ENCODE measurements at regions not wholly inside any gene's neighbourhood (a gene's known extent, or its start where the extent isn't known, plus 50 kb on each side); places are given as distances from the start of the nearest gene placed in this dataset.
A peak's percentile ranks its signal among the peaks of the same experiment; 100 is the strongest.
"Not testable (repeated sequence)": the region's sequence is repeated elsewhere in the genome, so short reads cannot be mapped to it uniquely, and the experiment has no call there.

- H3K27ac ChIP-seq (ENCODE audit: low read depth, low read length) = no peak overlapping the region
Measured at GRCh38 chr10:131817866-131818509, 82.8 kb upstream of the PPP2R2D start.

GRCh38 chr10:131818510-131819234 lies 82.1 kb upstream of the PPP2R2D start:
- Histone ChIP-seq H3K27ac (ENCODE audit: low read depth, low read length) (no peak overlapping the region), H3K4me1 (ENCODE audit: control insufficient read depth, insufficient read depth, low read length) (no peaks in the 10 kb centered on the region), H3K4me3 (ENCODE audit: low read depth, low read length) (no peak overlapping the region), H3K9me3 (ENCODE audit: control insufficient read depth, insufficient read depth, low read length) (no peaks in the 10 kb centered on the region), H3K27me3 (ENCODE audit: control insufficient read depth, insufficient read depth, low read length) (no peaks in the 10 kb centered on the region), H3K36me3 (ENCODE audit: control insufficient read depth, insufficient read depth, low read length) (no peaks in the 10 kb centered on the region), H3K9ac (ENCODE audit: low read depth, low read length) (no peak overlapping the region)

More at GRCh38 chr10:131817866-131818509, 82.8 kb upstream of the PPP2R2D start:
- no peak overlapping the region for H3K9ac ChIP-seq (ENCODE audit: low read depth, low read length)
- no peaks in the 10 kb centered on the region for H3K27me3 ChIP-seq (ENCODE audit: control insufficient read depth, insufficient read depth, low read length)
- H3K4me3 ChIP-seq (ENCODE audit: low read depth, low read length) = no peak overlapping the region
- H3K36me3 ChIP-seq (ENCODE audit: control insufficient read depth, insufficient read depth, low read length) = no peaks in the 10 kb centered on the region
- no peaks in the 10 kb centered on the region for H3K9me3 ChIP-seq (ENCODE audit: control insufficient read depth, insufficient read depth, low read length)
- no peaks in the 10 kb centered on the region for H3K4me1 ChIP-seq (ENCODE audit: control insufficient read depth, insufficient read depth, low read length)

- Histone ChIP-seq H3K9ac (ENCODE audit: low read depth, low read length) (no peak overlapping the region), H3K27ac (ENCODE audit: low read depth, low read length) (no peak overlapping the region), H3K4me1 (ENCODE audit: control insufficient read depth, insufficient read depth, low read length) (no peaks in the 10 kb centered on the region; the same call in 1 of the 2 replicates), H3K27me3 (ENCODE audit: control insufficient read depth, insufficient read depth, low read length) (no peaks in the 10 kb centered on the region), H3K36me3 (ENCODE audit: control insufficient read depth, insufficient read depth, low read length) (no peaks in the 10 kb centered on the region), H3K4me3 (ENCODE audit: low read depth, low read length) (no peak overlapping the region), H3K9me3 (ENCODE audit: control insufficient read depth, insufficient read depth, low read length) (no peaks in the 10 kb centered on the region)
Measured at GRCh38 chr10:131819241-131820072, 81.4 kb upstream of the PPP2R2D start.

GRCh38 chr10:131820626-131821025 lies 80.2 kb upstream of the PPP2R2D start:
- Histone ChIP-seq H3K9me3 (ENCODE audit: control insufficient read depth, insufficient read depth, low read length) (no peaks in the 10 kb centered on the region), H3K27ac (ENCODE audit: low read depth, low read length) (no peak overlapping the region), H3K9ac (ENCODE audit: low read depth, low read length) (no peak overlapping the region), H3K36me3 (ENCODE audit: control insufficient read depth, insufficient read depth, low read length) (no peaks in the 10 kb centered on the region), H3K4me1 (ENCODE audit: control insufficient read depth, insufficient read depth, low read length) (peaks cover 7% of the 10 kb centered on the region), H3K27me3 (ENCODE audit: control insufficient read depth, insufficient read depth, low read length) (no peaks in the 10 kb centered on the region), H3K4me3 (ENCODE audit: low read depth, low read length) (no peak overlapping the region)

- Histone ChIP-seq H3K9ac (ENCODE audit: low read depth, low read length) (no peak overlapping the region), H3K27me3 (ENCODE audit: control insufficient read depth, insufficient read depth, low read length) (no peaks in the 10 kb centered on the region), H3K9me3 (ENCODE audit: control insufficient read depth, insufficient read depth, low read length) (no peaks in the 10 kb centered on the region), H3K36me3 (ENCODE audit: control insufficient read depth, insufficient read depth, low read length) (no peaks in the 10 kb centered on the region), H3K27ac (ENCODE audit: low read depth, low read length) (no peak overlapping the region), H3K4me1 (ENCODE audit: control insufficient read depth, insufficient read depth, low read length) (peaks cover 8% of the 10 kb centered on the region), H3K4me3 (ENCODE audit: low read depth, low read length) (no peak overlapping the region)
Measured at GRCh38 chr10:131821378-131822012, 79.3 kb upstream of the PPP2R2D start.

- H3K9ac ChIP-seq (ENCODE audit: low read depth, low read length) = no peak overlapping the region
- no peak overlapping the region for H3K4me3 ChIP-seq (ENCODE audit: low read depth, low read length)
- no peaks in the 10 kb centered on the region for H3K36me3 ChIP-seq (ENCODE audit: control insufficient read depth, insufficient read depth, low read length)
- no peaks in the 10 kb centered on the region for H3K9me3 ChIP-seq (ENCODE audit: control insufficient read depth, insufficient read depth, low read length)
- no peaks in the 10 kb centered on the region for H3K27me3 ChIP-seq (ENCODE audit: control insufficient read depth, insufficient read depth, low read length)
- H3K27ac ChIP-seq (ENCODE audit: low read depth, low read length) = no peak overlapping the region
- peaks cover 8% of the 10 kb centered on the region for H3K4me1 ChIP-seq (ENCODE audit: control insufficient read depth, insufficient read depth, low read length)
Measured at GRCh38 chr10:131822013-131822691, 78.7 kb upstream of the PPP2R2D start.

- peaks cover 8% of the 10 kb centered on the region for H3K4me1 ChIP-seq (ENCODE audit: control insufficient read depth, insufficient read depth, low read length)
- no peak overlapping the region for H3K9ac ChIP-seq (ENCODE audit: low read depth, low read length)
- H3K27ac ChIP-seq (ENCODE audit: low read depth, low read length) = no peak overlapping the region
- no peak overlapping the region for H3K4me3 ChIP-seq (ENCODE audit: low read depth, low read length)
- H3K9me3 ChIP-seq (ENCODE audit: control insufficient read depth, insufficient read depth, low read length) = no peaks in the 10 kb centered on the region
- no peaks in the 10 kb centered on the region for H3K27me3 ChIP-seq (ENCODE audit: control insufficient read depth, insufficient read depth, low read length)
- H3K36me3 ChIP-seq (ENCODE audit: control insufficient read depth, insufficient read depth, low read length) = no peaks in the 10 kb centered on the region
Measured at GRCh38 chr10:131822692-131823245, 78.0 kb upstream of the PPP2R2D start.

- H3K36me3 ChIP-seq (ENCODE audit: control insufficient read depth, insufficient read depth, low read length); H3K27ac ChIP-seq (ENCODE audit: low read depth, low read length); H3K9ac ChIP-seq (ENCODE audit: low read depth, low read length); H3K27me3 ChIP-seq (ENCODE audit: control insufficient read depth, insufficient read depth, low read length); H3K9me3 ChIP-seq (ENCODE audit: control insufficient read depth, insufficient read depth, low read length); H3K4me1 ChIP-seq (ENCODE audit: control insufficient read depth, insufficient read depth, low read length); H3K4me3 ChIP-seq (ENCODE audit: low read depth, low read length): not testable (repeated sequence)
Measured at GRCh38 chr10:131823601-131824099, 77.2 kb upstream of the PPP2R2D start.

GRCh38 chr10:131824371-131825149 lies 76.2 kb upstream of the PPP2R2D start:
- Histone ChIP-seq H3K4me1 (ENCODE audit: control insufficient read depth, insufficient read depth, low read length) (peaks cover 8% of the 10 kb centered on the region), H3K9me3 (ENCODE audit: control insufficient read depth, insufficient read depth, low read length) (no peaks in the 10 kb centered on the region), H3K27ac (ENCODE audit: low read depth, low read length) (peak overlapping the region; percentile 25), H3K27me3 (ENCODE audit: control insufficient read depth, insufficient read depth, low read length) (no peaks in the 10 kb centered on the region), H3K9ac (ENCODE audit: low read depth, low read length) (no peak overlapping the region), H3K4me3 (ENCODE audit: low read depth, low read length) (no peak overlapping the region), H3K36me3 (ENCODE audit: control insufficient read depth, insufficient read depth, low read length) (no peaks in the 10 kb centered on the region)
